Smooth muscle cell (in vitro differentiated cells): ENCODE measurements at regions not wholly inside any gene's neighbourhood (a gene's known extent, or its start where the extent isn't known, plus 50 kb on each side); places are given as distances from the start of the nearest gene placed in this dataset.

Source experiments
- DNase-seq: peaks from one replicate; lab custom pipeline; 2025; ENCODE audit not compliant: unreplicated experiment; lab: John Stamatoyannopoulos, UW
- H2AFZ ChIP-seq: fragments of 200-600 bp; sonication (generic); 2 replicates; pipeline ENCODE4 v1.6.0; 2016; ENCODE audit warnings: antibody characterized with exemption, low read depth, mild to moderate bottlenecking
- H3F3A ChIP-seq: fragments of 200-600 bp; sonication (generic); 2 replicates; pipeline ENCODE4 v1.6.0; 2017; ENCODE audit warnings: antibody characterized with exemption, low read depth
- H3K27ac ChIP-seq: fragments of 200-600 bp; sonication (generic); 2 replicates; pipeline ENCODE4 v1.5.1; 2016; ENCODE audit warnings: low read depth, mild to moderate bottlenecking
- H3K27me3 ChIP-seq: fragments of 200-600 bp; sonication (generic); 2 replicates; pipeline ENCODE4 v1.6.1; 2016; ENCODE audit warnings: low read depth, mild to moderate bottlenecking
- H3K36me3 ChIP-seq: fragments of 200-600 bp; sonication (generic); 2 replicates; pipeline ENCODE4 v1.5.1; 2016; ENCODE audit warnings: low read depth
- H3K4me1 ChIP-seq: fragments of 200-600 bp; sonication (generic); 2 replicates; pipeline ENCODE4 v1.5.1; 2016; ENCODE audit warnings: low read depth
- H3K4me2 ChIP-seq: fragments of 200-600 bp; sonication (generic); 2 replicates; pipeline ENCODE4 v1.6.0; 2016; ENCODE audit warnings: mild to moderate bottlenecking
- H3K4me3 ChIP-seq: fragments of 200-600 bp; sonication (generic); 2 replicates; pipeline ENCODE4 v1.5.1; 2016; ENCODE audit warnings: mild to moderate bottlenecking
- H3K79me2 ChIP-seq: fragments of 200-600 bp; sonication (generic); 2 replicates; pipeline ENCODE4 v1.6.0; 2016; ENCODE audit warnings: low read depth, mild to moderate bottlenecking
- H3K9ac ChIP-seq: fragments of 200-600 bp; sonication (generic); 2 replicates; pipeline ENCODE4 v1.6.0; 2016; ENCODE audit warnings: low read depth
- H3K9me3 ChIP-seq: fragments of 200-600 bp; sonication (generic); replicated peaks from 2 replicates; pipeline ENCODE4 v1.5.1; 2016; ENCODE audit warnings: low read depth
- H4K20me1 ChIP-seq: fragments of 200-600 bp; sonication (generic); 2 replicates; pipeline ENCODE4 v1.6.0; 2016; ENCODE audit warnings: low read depth
- WGBS: methylation state at CpG from one replicate; pipeline ENCODE4 v1.1.7; 2016; ENCODE audit warnings: low lambda C conversion rate; 5-methylcytosine and 5-hydroxymethylcytosine counted together
- TF ChIP-seq, protein P1 (sequence below): fragments of 200-600 bp; sonication (generic); IDR thresholded peaks from 2 replicates; pipeline ENCODE4 v1.5.1; 2017; ENCODE audit warnings: borderline replicate concordance, mild to moderate bottlenecking, antibody characterized with exemption; ENCODE audit not compliant: insufficient read depth, poor library complexity, severe bottlenecking

DNA sequence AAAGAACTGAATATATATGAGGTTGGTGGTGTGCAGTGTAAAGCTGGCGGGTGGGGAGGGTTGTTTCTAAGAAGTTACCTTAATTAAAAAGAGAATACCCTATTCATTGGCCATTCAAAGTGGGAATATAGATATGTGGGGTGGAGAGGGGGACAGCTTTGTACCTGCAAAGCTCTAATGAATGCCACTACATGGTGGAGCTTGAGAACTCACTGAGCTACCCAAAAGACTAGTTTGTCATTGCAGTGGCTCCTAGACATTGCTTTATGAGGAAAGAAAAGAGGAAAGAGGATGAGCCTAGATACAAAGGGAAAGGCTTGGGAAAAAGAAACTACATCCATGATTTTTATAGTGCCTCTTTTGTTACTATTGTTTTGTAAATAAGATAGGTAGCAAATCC lies 209.9 kb upstream of the SPRY1 start:
- WGBS, result 93% methylated on average over 1 of the region's 1 CpG
- no peak overlapping the region for H3K9ac ChIP-seq

DNA sequence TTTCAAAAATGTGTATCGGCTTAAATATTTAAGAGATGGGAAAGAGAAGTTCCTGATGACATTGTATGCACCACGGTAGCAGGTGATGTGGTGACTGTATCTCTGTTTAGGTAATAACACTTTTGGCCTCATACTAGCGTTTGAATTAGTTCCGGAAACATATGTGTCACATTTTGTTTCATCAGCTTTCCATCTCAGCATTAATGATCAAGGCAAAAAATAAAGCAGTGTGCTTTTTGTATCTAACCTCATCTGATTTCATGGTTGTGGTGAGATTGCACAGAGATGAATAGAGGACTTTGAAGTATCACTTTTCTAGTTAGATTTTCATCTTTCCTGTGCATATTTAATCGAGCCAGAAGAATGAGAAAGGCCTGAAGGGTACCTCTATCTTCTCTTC lies 206.4 kb upstream of the SPRY1 start:
- DNase-seq, result no peak
- WGBS, result 98% methylated on average over 5 of the region's 5 CpGs

More for the DNA sequence above, 209.9 kb upstream of the SPRY1 start:
- no peak overlapping the region for H3K4me3 ChIP-seq
- no peak overlapping the region for H3K4me2 ChIP-seq
- H3K9me3 ChIP-seq, result no peaks in the 10 kb centered on the region
- TF ChIP-seq, protein P1, sequence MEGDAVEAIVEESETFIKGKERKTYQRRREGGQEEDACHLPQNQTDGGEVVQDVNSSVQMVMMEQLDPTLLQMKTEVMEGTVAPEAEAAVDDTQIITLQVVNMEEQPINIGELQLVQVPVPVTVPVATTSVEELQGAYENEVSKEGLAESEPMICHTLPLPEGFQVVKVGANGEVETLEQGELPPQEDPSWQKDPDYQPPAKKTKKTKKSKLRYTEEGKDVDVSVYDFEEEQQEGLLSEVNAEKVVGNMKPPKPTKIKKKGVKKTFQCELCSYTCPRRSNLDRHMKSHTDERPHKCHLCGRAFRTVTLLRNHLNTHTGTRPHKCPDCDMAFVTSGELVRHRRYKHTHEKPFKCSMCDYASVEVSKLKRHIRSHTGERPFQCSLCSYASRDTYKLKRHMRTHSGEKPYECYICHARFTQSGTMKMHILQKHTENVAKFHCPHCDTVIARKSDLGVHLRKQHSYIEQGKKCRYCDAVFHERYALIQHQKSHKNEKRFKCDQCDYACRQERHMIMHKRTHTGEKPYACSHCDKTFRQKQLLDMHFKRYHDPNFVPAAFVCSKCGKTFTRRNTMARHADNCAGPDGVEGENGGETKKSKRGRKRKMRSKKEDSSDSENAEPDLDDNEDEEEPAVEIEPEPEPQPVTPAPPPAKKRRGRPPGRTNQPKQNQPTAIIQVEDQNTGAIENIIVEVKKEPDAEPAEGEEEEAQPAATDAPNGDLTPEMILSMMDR, result no peak
- no peaks in the 10 kb centered on the region for H3K27me3 ChIP-seq
- no peaks in the 10 kb centered on the region for H3K36me3 ChIP-seq
- no peaks in the 10 kb centered on the region for H3K79me2 ChIP-seq
- no peaks in the 10 kb centered on the region for H3F3A ChIP-seq
- no peak overlapping the region for H2AFZ ChIP-seq
- no peak overlapping the region for H3K27ac ChIP-seq
- H3K4me1 ChIP-seq, result peaks cover 11% of the 10 kb centered on the region
- no peaks in the 10 kb centered on the region for H4K20me1 ChIP-seq
- no peak for DNase-seq

DNA sequence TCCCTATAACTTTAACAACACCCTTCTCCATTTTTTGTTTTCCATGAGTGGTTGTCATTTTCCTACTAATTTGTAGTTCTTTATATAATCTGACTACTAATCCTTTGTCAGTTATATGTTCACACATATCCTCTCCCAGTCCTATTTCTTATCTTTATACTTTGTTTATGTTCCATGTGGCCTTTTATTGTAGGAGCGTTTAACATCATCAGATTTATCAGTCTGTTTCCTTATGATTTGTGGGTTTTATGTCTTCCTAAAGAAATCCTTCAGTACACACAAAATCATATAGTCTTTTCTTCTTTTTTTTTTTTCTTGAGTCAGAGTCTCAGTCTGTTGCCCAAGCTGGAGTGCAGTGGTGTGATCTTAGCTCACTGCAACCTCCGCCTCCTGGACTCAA lies 204.9 kb upstream of the SPRY1 start:
- TF ChIP-seq, protein P1, result no peak
- no peak overlapping the region for H3K27ac ChIP-seq
- H3K4me3 ChIP-seq, result no peak overlapping the region
- 56% methylated on average over 2 of the region's 2 CpGs for WGBS
- peaks cover 3% of the 10 kb centered on the region for H3K4me1 ChIP-seq
- no peak overlapping the region for H2AFZ ChIP-seq
- H4K20me1 ChIP-seq, result no peaks in the 10 kb centered on the region
- H3K79me2 ChIP-seq, result no peaks in the 10 kb centered on the region
- no peaks in the 10 kb centered on the region for H3K36me3 ChIP-seq
- H3K4me2 ChIP-seq, result no peak overlapping the region
- H3K9ac ChIP-seq, result no peak overlapping the region
- DNase-seq, result no peak
- no peaks in the 10 kb centered on the region for H3K9me3 ChIP-seq
- no peaks in the 10 kb centered on the region for H3K27me3 ChIP-seq
- no peaks in the 10 kb centered on the region for H3F3A ChIP-seq

More for the DNA sequence above, 206.4 kb upstream of the SPRY1 start:
- no peaks in the 10 kb centered on the region for H3K36me3 ChIP-seq
- H3K9me3 ChIP-seq, result no peaks in the 10 kb centered on the region
- no peak overlapping the region for H2AFZ ChIP-seq
- H3K27ac ChIP-seq, result no peak overlapping the region
- no peaks in the 10 kb centered on the region for H3F3A ChIP-seq
- no peak overlapping the region for H3K4me2 ChIP-seq
- no peak overlapping the region for H3K9ac ChIP-seq
- TF ChIP-seq, protein P1, result no peak
- H4K20me1 ChIP-seq, result no peaks in the 10 kb centered on the region
- H3K4me3 ChIP-seq, result no peak overlapping the region
- no peaks in the 10 kb centered on the region for H3K27me3 ChIP-seq
- H3K79me2 ChIP-seq, result no peaks in the 10 kb centered on the region
- H3K4me1 ChIP-seq, result peaks cover 11% of the 10 kb centered on the region

DNA sequence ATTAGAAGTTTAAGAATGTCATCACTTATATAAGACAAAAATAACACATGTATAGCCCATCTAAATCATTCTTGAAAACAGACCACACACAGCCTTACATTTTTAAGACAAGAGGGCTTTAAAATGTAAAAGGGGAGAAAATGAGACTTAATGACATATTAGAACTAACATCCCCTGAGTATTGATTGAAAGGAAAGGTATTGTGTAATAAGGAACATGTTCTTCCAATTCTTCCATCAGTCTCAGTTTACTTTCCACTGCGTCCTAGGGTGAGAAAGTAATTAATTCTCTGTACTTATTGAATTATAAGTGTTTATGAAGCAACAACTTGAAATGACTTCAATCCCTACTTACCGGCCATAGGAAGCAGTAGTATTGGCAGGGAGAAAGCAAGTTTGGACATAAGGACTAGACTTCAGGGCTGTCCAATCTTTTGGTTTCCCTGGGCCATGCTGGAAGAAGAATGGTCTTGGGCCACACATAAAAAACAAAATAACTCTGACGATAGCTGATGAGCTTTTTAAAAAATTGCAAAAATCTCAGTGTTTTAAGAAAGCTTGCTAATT lies 202.7 kb upstream of the SPRY1 start:
- H3K4me1 ChIP-seq, result no peaks in the 10 kb centered on the region
- H3K27ac ChIP-seq, result no peak overlapping the region
- no peaks in the 10 kb centered on the region for H3K9me3 ChIP-seq
- no peaks in the 10 kb centered on the region for H3F3A ChIP-seq
- no peaks in the 10 kb centered on the region for H3K79me2 ChIP-seq
- no peak overlapping the region for H3K9ac ChIP-seq
- no peak overlapping the region for H2AFZ ChIP-seq
- TF ChIP-seq, protein P1, result no peak
- no peak overlapping the region for H3K4me2 ChIP-seq
- no peak for DNase-seq
- H4K20me1 ChIP-seq, result no peaks in the 10 kb centered on the region
- no peaks in the 10 kb centered on the region for H3K36me3 ChIP-seq
- WGBS, result 95% methylated on average over 3 of the region's 3 CpGs
- no peak overlapping the region for H3K4me3 ChIP-seq
- H3K27me3 ChIP-seq, result no peaks in the 10 kb centered on the region
